ENCODE measurements at regions not wholly inside any gene's neighbourhood (a gene's known extent, or its start where the extent isn't known, plus 50 kb on each side); places are given as distances from the start of the nearest gene placed in this dataset.
"Not testable (repeated sequence)": the region's sequence is repeated elsewhere in the genome, so short reads cannot be mapped to it uniquely, and the experiment has no call there.

DNA sequence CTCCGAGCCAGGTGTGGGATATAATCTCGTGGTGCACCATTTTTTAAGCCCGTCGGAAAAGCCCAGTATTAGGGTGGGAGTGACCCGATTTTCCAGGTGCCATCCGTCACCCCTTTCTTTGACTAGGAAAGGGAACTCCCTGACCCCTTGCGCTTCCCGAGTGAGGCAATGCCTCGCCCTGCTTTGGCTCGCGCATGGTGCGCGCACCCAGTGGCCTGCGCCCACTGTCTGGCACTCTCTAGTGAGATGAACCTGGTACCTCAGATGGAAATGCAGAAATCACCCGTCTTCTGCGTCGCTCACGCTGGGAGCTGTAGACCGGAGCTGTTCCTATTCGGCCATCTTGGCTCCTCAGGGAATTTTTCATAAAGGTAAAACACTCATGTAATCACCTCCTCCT lies 63.9 kb downstream of the RWDD3 start:
- DNase-seq (ENCODE audit: low read depth, low spot score), result not testable (repeated sequence)

DNA sequence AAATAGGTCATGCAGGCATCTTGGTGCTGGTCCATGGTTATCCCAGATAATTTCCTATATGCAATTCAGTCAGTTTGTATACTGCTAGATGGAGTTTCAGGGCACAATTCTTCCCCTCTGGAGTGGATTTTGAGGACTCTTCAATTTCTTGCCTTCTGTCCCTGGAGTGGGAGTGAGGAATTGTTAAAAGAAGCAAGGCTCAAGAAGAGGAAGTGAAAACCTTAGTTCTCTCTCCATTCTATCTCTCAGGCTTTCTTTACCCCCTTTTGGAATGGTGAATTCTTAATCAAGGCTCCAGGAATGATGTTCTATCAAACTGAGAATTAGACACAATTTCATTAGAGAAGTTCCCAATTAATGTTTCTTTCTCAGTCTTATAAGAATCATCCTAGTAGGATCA lies 67.1 kb downstream of the RWDD3 start:
- no peak for DNase-seq (ENCODE audit: low read depth, low spot score)

DNA sequence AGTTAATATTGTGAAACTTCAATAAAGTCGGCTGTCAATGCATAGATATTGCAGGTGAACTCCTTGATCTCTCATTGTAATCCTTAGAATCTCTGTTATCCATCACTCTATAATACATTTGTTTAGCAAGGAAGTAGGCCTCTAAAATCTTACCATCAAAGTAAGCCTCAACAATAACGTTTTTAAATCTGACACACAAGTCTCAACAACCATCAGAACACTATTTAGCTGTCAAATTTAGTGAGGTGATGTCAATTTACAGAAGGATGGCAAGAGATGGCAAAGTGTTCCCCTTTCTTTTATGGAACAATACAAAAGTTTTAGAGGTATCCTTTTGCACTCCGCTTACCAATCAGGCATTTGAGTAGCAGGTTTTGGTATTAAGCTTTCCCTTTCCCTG lies 67.6 kb downstream of the RWDD3 start:
- no peak for DNase-seq (ENCODE audit: low read depth, low spot score)

DNA sequence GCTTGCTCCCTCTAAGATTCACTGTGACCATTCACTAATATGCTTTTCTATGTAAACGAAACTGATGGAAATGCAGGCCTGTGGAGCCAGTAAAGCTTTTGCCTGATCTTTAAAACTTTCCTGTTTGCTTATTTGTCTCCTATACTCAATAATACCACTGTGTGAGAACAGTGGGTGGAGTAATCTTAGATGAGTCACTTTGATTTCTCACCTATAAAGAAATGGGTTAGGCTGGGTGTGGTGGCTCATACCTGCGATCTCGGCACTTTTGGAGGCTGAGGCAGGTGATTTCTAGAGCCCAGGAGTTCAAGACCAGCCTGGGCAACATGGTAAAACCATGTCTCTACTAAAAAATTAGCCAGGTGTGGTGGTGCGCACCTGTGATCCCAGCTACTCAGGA lies 70.8 kb downstream of the RWDD3 start:
- no peak for DNase-seq (ENCODE audit: low read depth, low spot score)

DNA sequence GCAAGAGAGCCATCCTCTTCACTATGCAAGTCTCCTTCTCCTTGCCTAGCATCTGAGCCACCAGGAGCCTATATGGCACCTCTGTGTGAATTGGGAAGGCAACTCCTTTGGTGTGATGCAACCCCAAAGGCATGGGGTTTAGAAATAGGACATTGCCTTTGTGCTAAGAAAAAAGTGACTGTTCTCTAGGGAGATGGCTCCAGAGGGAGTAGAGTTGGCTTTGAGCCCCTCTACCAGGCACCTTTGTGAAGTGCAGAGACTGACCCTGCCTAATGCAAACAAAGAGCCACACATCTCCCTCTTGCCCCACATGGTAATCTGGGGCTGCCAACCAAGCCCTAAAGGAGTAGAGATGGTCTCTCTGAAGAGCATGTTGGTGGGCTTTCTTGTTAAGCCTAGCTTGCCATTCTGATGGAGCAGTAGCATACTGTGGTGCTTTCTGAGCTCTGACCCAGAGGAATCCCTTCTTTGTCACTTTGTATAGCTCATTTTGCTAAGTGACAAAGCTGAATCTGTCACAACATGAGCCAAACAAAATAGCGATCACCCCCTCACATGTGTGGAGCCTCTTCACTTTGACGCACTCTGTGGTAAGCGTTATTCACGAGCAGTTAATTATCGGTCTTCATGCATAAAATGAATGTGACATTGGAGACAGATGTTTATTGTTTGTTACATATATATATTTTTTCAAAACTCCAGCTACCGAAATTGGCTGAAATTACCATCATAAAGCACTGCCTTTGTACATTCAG lies 74.4 kb downstream of the RWDD3 start:
- no peak for DNase-seq (ENCODE audit: low read depth, low spot score)

DNA sequence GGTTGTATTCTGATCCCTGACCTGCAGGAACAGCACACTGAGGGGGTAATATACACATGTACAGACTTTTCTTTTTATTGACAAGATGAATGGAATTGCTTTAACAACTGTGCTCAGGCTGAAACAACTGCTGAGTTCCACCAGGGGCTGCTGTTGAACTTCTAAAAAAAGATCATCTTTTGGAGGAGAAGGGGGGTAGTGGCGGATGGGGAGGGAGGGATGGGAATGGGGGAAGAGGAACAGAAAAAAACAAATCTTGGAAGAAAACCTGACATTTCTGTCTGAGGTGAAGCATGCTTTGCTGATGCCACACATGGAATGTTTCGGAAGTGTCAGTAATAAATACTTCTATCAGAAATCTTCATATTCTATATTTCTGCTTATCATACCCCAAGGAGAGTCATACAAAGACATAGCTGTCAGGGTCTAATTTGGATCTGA lies 75.0 kb downstream of the RWDD3 start:
- no peak for DNase-seq (ENCODE audit: low read depth, low spot score)

DNA sequence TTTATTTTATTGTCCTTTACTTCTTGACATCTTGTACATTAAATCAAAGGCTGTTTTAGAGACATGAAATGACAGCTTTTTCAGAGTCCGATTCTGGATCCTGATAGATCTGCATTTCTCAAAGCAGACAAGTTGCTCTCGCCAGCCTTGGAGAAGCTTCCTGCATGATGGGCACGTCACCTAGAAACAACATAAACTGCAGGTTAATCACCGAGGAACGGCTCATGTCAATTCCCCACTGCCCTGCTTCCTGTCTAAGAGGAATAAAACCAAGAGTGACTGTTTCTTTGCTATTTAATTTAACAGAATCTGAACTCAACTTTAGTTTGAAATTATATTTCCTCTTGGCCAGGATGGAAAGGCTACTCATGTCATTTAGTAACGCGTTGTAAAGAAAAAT lies 77.0 kb downstream of the RWDD3 start:
- DNase-seq (ENCODE audit: low read depth, low spot score), result no peak

GRCh38 chr1:95311762-95312161 lies 77.8 kb downstream of the RWDD3 start:
- no peak for DNase-seq (ENCODE audit: low read depth, low spot score)

- no peak for DNase-seq (ENCODE audit: low read depth, low spot score)
These were observed 78.2 kb downstream of the RWDD3 start for GRCh38 chr1:95312181-95312580.

GRCh38 chr1:95313527-95313926 lies 79.5 kb downstream of the RWDD3 start:
- no peak for DNase-seq (ENCODE audit: low read depth, low spot score)

DNA sequence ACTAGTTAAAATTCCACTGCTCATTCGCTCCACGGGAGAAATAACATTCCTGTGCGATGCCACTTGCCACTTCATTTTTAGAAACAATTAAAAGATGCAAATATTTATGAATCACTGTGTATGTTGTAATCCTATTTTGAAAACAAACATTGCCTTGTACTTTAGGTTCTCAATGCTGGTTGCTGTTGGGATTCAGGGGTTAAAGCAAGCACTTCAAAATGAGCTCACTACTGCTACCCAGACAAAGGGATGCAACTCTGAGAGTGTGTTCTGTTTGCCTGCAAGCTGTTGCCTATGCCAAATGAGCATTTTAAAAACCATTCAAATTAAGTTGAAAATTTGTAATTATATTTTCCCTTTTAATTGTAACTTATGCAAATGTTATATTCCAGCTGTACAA lies 87.5 kb downstream of the RWDD3 start:
- DNase-seq (ENCODE audit: low read depth, low spot score), result no peak

- no peak for DNase-seq (ENCODE audit: low read depth, low spot score)
These were observed 89.1 kb downstream of the RWDD3 start for GRCh38 chr1:95323123-95323522.

DNA sequence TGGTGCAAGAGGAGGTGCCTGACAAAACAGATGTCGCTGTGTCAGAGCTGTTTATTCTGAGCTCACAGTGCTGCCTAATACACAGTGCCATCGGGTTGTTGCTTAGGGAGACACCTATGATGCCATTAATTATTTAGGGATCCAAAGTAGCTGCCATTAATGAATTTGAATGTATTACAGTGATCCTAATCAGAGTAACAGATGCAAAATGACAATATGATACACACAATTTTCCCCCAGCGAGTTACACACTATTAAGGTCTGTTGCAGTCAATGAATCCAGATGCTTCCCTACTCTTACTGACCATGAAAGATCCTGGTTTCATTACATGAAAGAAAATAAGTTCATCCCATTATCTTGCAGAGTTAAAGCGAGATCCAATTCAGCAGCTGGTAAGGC lies 91.3 kb downstream of the RWDD3 start:
- no peak for DNase-seq (ENCODE audit: low read depth, low spot score)

DNA sequence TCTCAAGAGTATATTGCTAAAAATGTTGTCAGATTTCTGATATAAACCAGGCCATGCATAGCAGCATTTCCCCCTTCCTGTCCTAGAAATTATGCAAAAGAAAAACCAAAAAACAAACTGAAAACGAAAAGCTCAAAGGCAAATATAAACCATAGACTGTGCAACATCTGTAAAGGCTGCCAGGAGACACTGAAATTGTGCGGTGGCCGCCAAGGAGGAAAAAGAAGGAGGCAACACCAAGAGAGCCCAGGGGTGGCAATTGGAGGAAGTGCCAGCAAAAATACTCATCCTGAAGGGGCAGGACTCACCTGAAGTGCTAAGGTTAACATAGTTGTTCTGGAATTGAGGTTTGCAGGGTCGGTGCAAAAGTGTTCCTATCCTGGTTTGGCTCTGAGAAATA lies 92.0 kb downstream of the RWDD3 start:
- no peak for DNase-seq (ENCODE audit: low read depth, low spot score)

GRCh38 chr1:95332754-95333153 lies 98.7 kb downstream of the RWDD3 start:
- DNase-seq (ENCODE audit: low read depth, low spot score), result no peak

DNA sequence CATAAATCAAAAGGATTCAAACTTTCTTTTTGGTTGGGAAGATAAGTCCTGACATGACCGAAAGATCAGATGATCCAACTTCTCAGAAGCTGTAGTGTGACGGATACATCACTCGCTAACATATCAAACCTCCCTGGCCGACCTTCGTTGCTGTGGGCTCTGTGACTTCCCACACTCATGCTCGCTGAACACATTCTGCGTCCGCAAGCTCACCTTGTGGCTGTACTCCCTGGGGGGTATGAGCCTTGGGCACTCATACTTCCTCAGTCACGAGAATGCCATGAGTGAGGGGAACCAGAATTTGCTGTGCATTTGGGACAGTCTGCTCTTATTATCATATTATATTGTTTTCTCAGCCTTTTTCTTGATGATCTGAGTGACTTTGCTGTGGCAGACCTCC lies 105.4 kb downstream of the RWDD3 start:
- no peak for DNase-seq (ENCODE audit: low read depth, low spot score)

GRCh38 chr1:95340061-95340460 lies 106.1 kb downstream of the RWDD3 start:
- DNase-seq (ENCODE audit: low read depth, low spot score), result no peak

GRCh38 chr1:95352767-95353166 lies 118.8 kb downstream of the RWDD3 start:
- no peak for DNase-seq (ENCODE audit: low read depth, low spot score)

DNA sequence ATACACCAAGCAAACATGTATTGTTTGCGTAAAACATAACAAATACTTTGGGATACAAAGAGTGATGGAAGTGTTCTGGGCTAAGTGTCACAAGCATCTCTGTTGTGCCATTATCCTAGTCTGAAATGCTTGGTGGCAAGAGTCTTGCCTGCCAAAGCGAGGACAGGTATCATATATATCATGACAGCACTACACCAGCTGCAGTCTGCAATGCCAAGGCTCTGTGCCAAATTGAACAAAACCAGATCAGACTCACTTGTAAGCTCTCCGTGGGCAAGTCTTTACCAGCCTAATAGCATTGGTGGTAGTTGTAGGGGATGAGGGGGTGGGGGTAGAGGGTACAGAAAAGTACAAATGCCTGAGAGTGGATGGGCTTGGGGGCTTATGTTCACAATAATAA lies 119.2 kb downstream of the RWDD3 start:
- no peak for DNase-seq (ENCODE audit: low read depth, low spot score)

DNA sequence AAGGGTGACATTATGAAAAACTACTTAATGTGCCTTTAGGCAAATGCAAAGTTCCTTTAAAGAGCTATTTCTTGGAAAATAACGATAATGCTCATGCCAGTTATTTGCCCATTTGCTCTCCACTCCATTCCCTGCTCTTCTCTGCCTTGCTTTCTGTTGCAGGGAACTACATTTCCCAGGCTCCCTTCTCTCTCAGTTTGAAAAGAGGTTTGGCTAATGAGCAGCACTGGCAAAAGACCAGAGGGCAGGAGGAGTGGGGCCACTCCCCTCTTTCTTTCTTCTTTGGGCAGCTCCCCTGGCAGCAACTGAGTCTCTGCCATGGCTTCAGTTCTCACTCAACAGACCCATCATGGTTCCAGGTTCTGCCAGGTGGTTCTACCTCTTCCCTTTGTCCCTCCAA lies 130.5 kb downstream of the RWDD3 start:
- DNase-seq (ENCODE audit: low read depth, low spot score), result no peak

DNA sequence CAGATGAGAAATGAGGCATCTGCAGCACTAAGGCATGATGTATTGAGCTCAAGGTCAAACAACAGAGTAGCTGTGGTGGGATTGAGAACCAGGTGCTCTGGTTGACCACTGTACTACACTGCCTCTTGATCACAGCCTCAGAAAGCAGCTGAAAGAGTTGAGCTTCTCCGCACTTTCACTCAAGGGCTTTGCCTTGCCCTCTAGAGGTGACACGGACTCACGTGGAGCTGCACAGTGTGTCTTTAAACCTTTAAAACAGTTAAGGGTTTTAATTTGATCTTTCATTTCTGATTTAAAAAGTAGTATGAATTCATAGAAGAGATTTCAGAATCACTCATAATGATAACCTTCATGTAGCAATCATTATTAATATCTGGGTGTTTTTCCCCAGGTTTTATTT lies 132.5 kb downstream of the RWDD3 start:
- no peak for DNase-seq (ENCODE audit: low read depth, low spot score)

DNA sequence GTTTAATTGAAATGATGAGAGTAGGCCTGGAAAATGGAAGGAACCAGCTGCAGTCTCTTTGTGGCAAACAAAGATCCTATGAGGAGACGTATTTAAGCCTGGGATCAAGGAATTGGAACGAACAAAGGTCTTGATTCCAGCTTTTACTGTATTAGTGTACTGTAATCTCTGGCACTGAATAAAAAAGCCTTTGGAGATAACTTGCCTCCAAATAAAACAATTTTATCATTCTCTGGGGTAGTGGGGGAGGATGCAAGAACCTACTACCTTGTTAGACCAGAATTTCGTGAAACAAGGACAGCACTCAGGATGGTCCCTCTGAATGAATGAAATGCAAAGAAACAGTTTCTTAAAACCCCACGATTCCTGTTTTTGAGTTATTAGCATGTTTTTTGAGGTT lies 134.2 kb downstream of the RWDD3 start:
- no peak for DNase-seq (ENCODE audit: low read depth, low spot score)

GRCh38 chr1:95369985-95370690 lies 136.1 kb downstream of the RWDD3 start:
- DNase-seq (ENCODE audit: low read depth, low spot score), result no peak

All from smooth muscle cell of the brain vasculature (primary cell).